BE2C (cell line): ENCODE measurements at regions not wholly inside any gene's neighbourhood (a gene's known extent, or its start where the extent isn't known, plus 50 kb on each side); places are given as distances from the start of the nearest gene placed in this dataset.
"Not testable (repeated sequence)": the region's sequence is repeated elsewhere in the genome, so short reads cannot be mapped to it uniquely, and the experiment has no call there.

Experiments used
- DNase-seq: peaks from one replicate; pipeline ENCODE4 v3.0.0-alpha.2; 2020
- H3K27me3 ChIP-seq: fragments of 250-450 bp; sonication (Bioruptor Pico); 2 replicates; pipeline ENCODE4 v1.5.1; 2020; ENCODE audit warnings: mild to moderate bottlenecking
- H3K36me3 ChIP-seq: fragments of 250-450 bp; sonication (Bioruptor Pico); 2 replicates; pipeline ENCODE4 v1.5.1; 2020; ENCODE audit warnings: mild to moderate bottlenecking
- H3K4me1 ChIP-seq: fragments of 250-450 bp; sonication (Bioruptor Pico); 2 replicates; pipeline ENCODE4 v1.5.1; 2020
- H3K4me3 ChIP-seq: 2 replicates; pipeline ENCODE4 v1.5.1; 2011; ENCODE audit warnings: low read depth, low read length
- H3K9me3 ChIP-seq: fragments of 250-450 bp; sonication (Bioruptor Pico); 2 replicates; pipeline ENCODE4 v1.5.1; 2020
- TF ChIP-seq, protein P1 (sequence below): IDR thresholded peaks from 2 replicates; pipeline ENCODE4 v1.5.1; 2012; ENCODE audit warnings: mild to moderate bottlenecking, low read depth, low read length

DNA sequence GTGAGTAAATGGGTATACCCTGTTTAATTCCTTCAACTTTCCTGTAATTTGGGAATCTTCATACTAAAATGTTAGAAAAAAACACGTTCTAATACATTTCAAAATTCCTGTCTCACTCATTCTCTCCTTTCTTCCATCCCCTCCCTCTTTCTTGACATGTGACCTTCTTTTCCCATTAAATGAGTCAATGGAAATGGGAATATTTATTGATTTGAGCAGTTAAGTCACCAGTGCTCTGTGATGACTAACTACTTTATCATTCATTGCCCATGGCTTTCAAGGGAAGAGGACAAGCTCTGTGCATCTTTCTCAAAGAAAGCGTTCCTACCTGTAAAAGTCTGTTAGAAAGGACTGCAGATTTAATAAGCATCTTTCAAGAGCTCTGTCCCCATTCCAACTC is 144.4 kb upstream of the MAP3K1 start:
- DNase-seq, result no peak
- Histone ChIP-seq H3K9me3 (no peaks in the 10 kb centered on the region; the same call in 1 of the 2 replicates), H3K36me3 (no peaks in the 10 kb centered on the region), H3K4me3 (no peak overlapping the region), H3K27me3 (no peaks in the 10 kb centered on the region), H3K4me1 (peaks cover 3% of the 10 kb centered on the region; the same call in 1 of the 2 replicates)
- TF ChIP-seq, protein P1, sequence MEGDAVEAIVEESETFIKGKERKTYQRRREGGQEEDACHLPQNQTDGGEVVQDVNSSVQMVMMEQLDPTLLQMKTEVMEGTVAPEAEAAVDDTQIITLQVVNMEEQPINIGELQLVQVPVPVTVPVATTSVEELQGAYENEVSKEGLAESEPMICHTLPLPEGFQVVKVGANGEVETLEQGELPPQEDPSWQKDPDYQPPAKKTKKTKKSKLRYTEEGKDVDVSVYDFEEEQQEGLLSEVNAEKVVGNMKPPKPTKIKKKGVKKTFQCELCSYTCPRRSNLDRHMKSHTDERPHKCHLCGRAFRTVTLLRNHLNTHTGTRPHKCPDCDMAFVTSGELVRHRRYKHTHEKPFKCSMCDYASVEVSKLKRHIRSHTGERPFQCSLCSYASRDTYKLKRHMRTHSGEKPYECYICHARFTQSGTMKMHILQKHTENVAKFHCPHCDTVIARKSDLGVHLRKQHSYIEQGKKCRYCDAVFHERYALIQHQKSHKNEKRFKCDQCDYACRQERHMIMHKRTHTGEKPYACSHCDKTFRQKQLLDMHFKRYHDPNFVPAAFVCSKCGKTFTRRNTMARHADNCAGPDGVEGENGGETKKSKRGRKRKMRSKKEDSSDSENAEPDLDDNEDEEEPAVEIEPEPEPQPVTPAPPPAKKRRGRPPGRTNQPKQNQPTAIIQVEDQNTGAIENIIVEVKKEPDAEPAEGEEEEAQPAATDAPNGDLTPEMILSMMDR, result no peak

DNA sequence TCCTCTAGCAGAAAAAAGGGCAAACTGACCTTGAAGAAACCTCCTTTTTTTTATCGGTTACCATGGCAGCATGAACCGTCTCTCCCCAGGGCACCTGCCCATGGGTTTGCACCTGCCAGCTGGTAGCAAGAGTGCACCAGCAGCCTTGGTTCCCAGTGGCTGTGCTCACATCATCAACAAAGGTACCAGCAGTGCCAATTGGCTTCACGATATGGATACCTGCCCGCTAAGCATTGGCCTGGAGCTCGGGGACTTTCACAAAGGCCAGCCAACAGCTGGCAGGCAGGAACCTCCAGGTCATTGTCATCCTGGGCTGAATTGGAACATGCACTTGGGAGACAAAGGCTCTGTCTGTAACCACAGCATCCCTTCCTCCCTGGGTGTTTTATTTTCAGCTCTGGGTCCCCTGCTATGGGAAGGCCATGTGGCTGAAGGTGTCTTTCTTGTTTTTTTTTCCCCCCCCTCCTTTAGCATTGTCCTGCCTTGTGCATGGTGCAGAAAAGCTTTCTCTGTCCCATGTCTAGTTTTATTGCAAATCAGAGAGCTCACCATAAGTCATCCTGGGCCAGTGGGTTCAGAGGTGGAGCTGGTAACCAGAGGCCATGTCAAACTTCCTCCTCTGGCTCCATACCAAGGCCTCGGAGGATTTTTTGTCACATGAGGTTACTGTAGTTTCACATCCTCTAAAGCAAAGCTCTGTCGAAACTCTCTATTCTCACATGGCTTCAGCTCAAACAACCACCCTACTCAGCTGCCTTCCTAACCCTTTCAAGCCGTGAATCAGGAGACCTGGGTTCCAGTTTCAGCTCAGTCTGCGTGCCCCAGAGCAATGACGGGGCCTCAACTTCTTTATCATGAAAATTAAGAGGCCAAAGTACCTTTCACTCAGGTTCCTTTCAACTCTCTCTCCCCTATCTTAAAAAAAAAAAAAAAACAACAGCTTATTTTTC is 145.5 kb upstream of the MAP3K1 start:
- Histone ChIP-seq H3K27me3 (no peaks in the 10 kb centered on the region), H3K9me3 (no peaks in the 10 kb centered on the region; the same call in 1 of the 2 replicates), H3K36me3 (no peaks in the 10 kb centered on the region; the same call in 1 of the 2 replicates), H3K4me1 (peaks cover 3% of the 10 kb centered on the region; the same call in 1 of the 2 replicates), H3K4me3 (no peak overlapping the region)
- DNase-seq, result no peak
- TF ChIP-seq, protein P1, result no peak

GRCh38 chr5:56668996-56669395 is 146.4 kb upstream of the MAP3K1 start:
- no peaks in the 10 kb centered on the region; the same call in 1 of the 2 replicates for H3K36me3 ChIP-seq
- H3K27me3 ChIP-seq, result no peaks in the 10 kb centered on the region
- H3K4me1 ChIP-seq, result peaks cover 3% of the 10 kb centered on the region; the same call in 1 of the 2 replicates
- no peak for DNase-seq
- H3K9me3 ChIP-seq, result no peaks in the 10 kb centered on the region; the same call in 1 of the 2 replicates
- TF ChIP-seq, protein P1, result no peak
- no peak overlapping the region for H3K4me3 ChIP-seq

- H3K36me3 ChIP-seq, result no peaks in the 10 kb centered on the region; the same call in 1 of the 2 replicates
- no peaks in the 10 kb centered on the region; the same call in 1 of the 2 replicates for H3K9me3 ChIP-seq
- H3K4me1 ChIP-seq, result no peaks in the 10 kb centered on the region
- DNase-seq, result no peak
- TF ChIP-seq, protein P1, result no peak
- no peaks in the 10 kb centered on the region for H3K27me3 ChIP-seq
- H3K4me3 ChIP-seq, result no peak overlapping the region
Measured at GRCh38 chr5:56667692-56668091, 147.7 kb upstream of the MAP3K1 start.

- Histone ChIP-seq H3K9me3 (no peaks in the 10 kb centered on the region; the same call in 1 of the 2 replicates), H3K4me1 (no peaks in the 10 kb centered on the region), H3K36me3 (no peaks in the 10 kb centered on the region; the same call in 1 of the 2 replicates), H3K27me3 (no peaks in the 10 kb centered on the region), H3K4me3 (no peak overlapping the region)
- no peak for DNase-seq
- TF ChIP-seq, protein P1, result no peak
Measured at GRCh38 chr5:56666901-56667300, 148.4 kb upstream of the MAP3K1 start.

DNA sequence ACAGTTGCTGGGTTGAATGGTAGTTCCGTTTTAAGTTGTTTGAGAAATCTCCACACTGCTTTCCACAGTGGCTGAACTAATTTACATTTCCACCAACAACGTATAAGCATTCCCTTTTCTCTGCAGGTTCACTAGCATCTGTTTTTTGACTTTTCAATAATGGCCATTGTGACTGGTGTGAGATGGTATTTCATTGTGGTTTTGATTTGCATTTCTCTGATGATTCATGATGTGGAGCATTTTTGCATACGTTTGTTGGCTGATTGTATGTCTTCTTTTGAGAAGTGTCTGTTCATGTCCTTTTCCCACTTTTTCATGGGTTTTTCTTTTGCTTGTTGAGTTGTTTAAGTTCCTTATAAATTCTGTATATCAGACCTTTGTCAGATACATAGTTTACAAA is 150.2 kb upstream of the MAP3K1 start:
- H3K9me3 ChIP-seq, H3K36me3 ChIP-seq, DNase-seq, H3K4me3 ChIP-seq, H3K4me1 ChIP-seq, H3K27me3 ChIP-seq: not testable (repeated sequence)
